ENCODE measurements at regions not wholly inside any gene's neighbourhood (a gene's known extent, or its start where the extent isn't known, plus 50 kb on each side); places are given as distances from the start of the nearest gene placed in this dataset.

DNA sequence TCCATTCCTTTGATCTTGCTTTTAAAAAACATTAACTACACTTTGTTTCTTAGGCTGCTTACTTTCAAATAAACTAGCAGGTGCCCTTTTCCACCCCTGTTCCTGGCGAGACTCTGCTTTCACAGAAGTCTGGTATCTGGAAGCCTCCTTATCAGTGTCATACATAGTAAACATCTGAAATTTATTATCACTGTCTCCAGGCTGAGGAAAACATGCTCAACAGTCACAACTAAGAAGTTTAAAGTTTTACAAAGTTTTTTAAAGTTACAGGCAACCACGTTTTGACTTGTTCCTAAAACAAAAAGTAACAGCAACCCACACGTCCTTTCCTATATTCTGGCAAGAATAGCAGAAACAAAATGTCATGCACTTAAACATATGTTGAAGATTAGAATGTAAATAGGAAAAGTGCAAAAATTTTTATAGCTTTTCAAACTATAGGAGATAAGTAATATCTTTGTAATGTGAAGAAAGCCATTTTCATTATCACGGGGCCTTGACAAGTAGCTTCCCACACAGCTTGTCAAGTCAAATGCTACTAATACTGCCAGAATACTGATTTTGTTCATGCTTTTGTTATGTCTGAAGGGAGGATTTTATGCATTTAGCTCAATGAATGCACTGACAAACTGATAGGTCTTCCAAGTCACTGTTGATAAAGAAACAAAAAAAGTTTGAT is 275.2 kb upstream of the KCNMB2 start:
- no peak for DNase-seq

DNA sequence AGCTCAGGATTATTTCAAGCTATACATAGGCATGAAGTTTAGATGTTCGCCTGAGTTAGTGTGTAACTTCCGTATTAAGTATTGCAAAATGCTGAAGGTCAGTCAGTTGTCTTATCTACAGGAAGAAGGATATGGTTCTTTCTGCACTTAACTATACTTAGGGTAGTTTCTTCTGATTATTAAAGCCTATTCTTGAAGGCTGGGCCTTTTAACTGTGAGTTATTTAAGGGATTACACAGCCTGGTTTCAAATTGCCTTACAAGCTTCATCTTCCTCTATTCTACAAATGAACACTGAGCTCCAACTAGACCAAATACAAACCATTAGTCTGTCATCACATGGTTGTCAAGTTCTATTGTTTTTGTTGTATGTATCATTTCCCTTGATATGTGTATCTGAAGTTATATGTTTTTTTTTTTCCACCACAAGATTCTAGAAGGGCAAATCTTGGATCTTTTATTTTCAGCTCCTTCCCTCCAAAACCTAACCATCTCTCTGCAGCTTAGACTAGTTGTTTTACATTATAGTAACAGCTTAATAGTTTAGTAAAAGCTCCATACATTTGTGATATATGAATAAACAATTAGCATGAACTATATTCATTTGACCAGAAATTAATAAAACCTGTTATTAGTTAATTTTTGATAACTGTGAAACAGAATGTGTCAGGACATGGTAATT is 272.9 kb upstream of the KCNMB2 start:
- no peak for DNase-seq

DNA sequence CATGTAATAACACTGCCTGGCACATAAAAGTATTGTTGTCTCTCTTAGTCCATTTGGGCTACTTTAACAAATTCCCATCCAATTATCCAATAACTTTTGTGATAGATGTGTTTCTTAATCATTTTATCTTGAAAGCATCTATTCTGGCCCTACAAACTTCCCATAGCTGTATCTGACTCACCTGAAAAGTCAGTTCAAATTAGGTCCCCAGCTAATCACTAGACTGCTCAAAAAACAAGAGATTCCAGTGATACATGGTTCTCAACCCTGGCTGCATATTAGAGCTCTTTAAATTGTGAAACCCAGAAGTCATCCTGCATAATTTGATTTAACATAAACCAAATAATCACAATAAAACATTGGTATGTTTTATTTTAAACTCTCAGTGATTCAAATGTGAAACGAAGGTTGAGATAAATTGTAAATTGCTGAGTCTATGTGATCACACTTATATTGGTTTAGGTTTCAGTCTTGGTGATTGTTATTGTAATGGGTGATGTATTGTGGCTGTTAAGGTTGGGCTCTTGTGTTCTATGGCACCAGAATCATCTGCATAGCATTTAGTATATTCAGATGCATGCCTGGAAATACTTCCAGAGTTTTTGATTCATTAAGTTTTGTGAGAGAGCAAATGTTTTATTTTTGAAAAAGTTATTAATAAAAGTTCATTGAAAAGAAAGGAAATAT is 268.9 kb upstream of the KCNMB2 start:
- DNase-seq, result no peak

DNA sequence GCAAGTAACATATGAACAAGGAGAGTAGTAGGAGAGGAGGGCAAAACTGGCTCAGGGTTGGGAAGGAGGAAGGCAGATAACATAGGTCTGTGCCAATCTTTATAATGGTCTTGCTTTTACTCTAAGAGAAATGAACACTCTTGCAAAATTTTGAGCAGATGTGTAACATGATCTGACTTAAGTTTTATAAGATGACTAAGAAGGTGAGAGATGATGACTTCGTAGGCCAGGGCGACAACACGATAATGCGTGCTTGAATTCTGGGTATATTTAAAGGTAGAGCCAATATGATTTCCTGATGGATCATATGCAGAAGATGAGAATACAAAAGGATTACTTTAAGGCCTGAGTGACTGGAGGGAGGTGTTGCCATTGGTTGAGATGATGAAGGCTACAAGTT is 265.4 kb upstream of the KCNMB2 start:
- no peak for DNase-seq

DNA sequence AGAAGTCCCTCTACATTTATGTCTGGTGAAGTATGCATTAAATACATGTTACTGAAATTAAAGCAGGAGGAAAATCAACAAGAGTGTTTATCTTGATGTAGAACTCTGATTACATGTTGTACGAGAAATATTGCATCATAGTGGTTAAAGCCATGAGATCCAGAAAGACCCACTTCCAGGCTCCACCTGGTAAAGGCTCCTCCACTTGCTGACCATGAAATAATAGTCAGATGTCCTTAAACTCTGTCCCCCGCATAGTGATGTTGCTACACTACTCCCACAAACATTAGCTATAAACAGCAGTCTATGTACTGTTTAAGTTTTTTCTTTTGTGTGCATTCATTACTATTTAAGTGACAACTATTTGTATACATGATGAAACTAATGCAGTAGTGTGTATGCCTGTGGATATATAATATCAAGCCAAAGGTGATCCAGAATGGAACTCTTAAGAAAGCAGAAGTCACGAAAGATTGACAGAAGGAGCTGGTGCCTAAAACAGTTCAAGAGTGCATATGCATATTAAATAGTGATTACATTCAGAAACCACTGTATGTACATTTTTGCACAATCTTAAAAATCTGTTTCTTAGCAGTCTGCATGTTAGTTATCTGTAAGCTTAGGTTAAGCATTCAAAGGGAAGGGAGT is 264.4 kb upstream of the KCNMB2 start:
- no peak for DNase-seq

DNA sequence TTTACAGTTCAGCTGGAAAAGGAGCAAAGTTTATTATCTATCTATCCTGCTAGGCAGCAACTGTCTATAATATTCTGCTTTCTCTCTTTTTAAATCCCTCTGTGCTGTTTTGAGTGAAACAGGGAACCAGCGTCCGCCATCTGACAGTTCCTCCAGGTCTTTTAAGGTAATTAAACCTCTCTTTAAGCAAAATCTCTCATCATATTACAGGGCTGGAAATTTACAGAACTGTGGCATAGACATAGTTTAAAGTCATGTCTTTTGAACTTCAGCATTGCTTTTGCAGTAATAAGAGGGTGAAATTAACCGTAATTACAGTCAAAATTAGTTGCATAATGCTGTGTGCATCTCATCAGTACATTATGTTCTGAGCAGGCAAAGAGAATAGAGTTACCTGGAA is 263.4 kb upstream of the KCNMB2 start:
- no peak for DNase-seq

DNA sequence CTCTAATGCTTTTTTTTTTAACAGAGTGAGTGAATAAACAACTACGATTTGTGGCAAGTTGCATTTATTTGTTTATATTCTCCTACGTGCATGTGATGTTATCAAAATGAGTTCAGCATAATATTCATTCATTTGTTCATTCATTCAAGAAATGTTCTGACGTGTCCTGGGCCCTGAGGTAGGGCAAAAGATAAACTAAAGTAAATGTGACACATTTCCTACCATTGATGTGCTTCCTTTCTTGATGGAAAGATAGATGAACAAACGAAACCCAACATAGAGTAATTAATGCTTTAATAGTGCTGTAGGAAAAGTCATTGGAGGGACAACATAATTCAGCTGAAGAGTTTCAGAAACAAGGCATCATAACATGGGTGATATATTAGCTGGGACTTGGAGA is 261.5 kb upstream of the KCNMB2 start:
- no peak for DNase-seq

DNA sequence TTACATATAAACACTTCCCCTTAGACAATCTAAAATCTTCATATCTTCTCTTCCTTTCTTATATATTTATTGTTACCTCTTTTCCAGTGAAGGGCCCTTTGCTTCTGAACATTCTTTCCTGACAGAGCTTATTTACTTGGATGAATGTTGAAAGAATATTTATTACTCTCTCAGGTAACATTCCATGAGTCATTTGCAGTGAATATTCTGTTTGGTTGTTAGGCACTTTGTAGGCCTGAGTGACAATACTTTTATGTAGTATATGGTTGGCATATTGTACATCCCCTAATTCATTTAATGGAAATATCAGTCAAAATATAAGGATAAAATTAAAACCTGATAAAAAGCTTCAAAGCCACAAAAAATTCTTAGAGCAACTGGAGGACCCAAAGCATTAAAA is 260.9 kb upstream of the KCNMB2 start:
- no peak for DNase-seq

DNA sequence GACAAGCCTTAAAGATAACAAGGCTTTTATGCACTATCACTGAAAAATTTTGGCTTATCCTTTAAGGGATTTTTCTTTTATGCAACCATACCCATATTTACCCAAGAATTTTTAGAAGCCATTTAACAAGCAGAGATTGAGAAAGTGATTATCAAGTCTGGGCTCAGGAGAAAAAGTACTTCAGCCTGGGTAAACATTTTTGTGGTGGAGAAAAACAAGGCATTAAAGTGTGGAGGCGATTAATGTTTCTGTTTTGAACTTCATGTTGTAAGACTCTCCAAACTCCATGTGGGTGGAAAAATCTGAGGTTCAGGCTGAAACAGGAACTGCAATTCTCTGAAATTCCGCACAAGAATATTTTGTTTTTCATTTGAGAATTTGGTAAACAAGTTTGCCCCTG is 260.4 kb upstream of the KCNMB2 start:
- no peak for DNase-seq

DNA sequence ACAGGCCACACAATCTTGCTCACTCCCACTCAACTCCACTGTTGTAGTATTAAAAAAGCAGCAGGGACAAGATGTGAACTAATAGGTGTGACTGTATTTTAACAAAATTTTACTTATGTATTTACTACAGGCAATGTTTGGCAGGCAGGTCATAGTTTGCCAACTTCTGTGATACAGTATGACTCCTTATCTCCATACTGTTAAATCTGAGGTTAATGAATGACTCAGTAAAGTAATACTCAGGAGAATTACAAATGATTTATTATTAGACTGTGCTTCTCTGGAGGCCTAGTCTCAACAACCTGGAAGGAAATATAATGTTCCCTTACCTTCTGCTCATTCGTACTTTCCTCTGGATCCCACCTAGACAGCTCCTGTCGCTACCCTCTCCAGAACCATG is 258.6 kb upstream of the KCNMB2 start:
- DNase-seq, result no peak

DNA sequence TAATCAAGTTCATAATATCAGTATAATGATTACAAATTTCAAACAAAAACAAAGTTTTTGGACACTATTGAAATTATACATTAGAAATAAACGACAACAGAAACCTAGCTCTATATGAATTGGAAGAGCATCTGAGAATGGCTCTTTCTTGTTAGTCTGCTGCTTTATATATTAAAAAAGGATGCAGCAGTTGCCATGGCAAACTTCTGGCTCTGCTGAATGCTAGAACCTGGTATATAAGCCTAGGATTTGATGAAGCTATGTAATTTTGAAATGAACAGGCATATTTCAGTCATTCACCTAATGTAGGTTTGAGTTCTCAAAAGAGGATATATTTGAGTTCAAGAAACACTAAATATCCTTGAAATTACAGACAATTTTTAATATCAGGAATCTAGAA is 252.7 kb upstream of the KCNMB2 start:
- DNase-seq, result no peak

DNA sequence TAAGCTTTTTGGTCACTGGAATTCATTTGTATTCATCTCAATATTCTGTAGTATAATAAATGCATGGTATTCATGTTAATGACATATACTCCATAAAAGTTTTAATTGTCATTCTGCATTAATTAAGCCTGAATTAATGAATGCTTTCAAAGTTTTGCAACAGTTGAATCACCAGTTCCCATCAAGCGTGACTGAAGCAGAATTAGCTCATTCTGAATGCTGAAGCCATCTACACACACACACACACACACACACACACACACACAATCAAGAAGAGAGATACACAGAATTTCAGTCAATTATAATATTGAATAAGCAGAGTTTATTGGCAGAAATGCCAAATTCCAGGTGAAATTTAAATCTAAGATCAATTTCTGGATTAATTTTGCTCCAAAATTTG is 252.1 kb upstream of the KCNMB2 start:
- DNase-seq, result no peak

DNA sequence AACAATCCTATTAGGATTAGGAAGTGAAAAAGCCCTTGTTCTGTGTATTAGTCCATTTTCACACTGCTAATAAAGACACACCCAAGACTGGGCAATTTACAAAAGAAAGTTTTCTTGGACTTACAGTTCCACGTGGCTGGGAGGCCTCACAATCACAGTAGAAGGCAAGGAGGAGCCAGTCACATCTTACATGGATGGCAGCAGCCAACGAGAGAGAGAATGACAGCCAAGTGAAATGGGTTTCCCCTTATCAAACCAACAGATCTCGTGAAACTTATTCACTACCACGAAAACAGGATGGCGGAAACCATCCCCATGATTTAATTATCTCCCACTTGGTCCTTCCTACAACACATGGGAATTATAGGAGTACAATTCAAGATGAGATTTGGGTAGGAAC is 248.2 kb upstream of the KCNMB2 start:
- DNase-seq, result no peak

DNA sequence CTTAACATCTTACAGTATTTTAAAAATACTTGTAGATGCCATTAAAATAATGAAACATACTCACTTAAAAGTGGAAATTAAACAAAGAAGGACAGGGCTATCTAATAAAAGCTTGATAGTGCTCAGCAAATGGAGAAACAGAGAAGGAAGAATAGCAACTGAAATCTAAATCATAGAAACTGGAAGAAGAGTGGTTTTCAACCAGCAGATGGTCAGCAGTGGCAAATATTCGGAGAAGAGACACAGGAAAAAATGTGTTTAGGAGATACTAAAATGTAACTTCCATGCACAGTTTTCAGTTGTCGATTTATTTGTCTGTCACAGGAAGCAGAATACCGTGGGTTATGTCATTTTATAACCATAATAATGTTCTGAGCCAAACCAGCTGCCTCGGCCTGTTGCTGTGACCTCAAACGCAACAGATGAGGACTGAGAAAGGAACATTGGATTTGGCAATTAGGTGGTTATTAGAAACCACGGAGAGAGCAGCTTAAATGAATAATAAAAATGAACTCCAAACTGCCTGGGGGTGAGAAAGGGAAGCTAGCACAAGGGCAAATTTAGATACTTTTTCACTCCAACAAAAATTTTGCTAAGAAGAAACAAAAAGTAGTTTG is 246.6 kb upstream of the KCNMB2 start:
- no peak for DNase-seq

DNA sequence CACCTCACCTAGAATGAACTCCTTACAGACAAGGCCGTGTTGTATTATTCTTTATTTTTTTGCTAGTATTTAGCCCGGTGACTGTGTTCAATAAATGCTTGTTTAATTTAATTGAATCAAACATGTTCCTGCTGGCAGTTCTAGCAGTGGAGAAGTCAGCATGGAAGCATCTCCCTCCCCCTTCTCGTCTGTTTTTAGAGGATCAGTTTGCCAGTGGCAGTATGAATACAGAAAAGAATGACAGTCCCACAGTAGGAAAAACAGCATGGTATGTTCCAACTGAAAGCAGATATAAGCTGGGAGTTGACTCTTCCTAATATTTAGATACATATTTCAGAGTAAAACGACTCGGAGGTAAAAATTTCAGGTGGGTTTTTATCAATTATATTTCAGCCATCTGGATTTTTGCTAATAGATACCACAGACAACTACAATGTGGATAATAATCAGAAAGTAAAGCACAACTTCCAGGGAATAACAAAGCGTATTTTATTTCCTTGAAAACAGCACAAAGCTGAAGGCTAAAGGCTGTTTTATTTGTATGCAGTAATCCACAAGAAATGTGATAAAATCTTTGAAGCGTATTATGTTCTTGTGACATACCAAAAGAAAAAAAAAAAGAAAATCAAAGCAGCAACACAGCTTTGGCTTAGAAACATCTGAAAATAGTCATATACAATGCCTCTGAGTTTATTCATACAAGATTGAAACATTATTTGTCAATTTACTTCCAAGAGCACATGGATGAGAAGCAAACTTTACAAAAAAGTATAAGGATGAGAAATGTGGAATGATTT is 244.5 kb upstream of the KCNMB2 start:
- DNase-seq, result no peak

DNA sequence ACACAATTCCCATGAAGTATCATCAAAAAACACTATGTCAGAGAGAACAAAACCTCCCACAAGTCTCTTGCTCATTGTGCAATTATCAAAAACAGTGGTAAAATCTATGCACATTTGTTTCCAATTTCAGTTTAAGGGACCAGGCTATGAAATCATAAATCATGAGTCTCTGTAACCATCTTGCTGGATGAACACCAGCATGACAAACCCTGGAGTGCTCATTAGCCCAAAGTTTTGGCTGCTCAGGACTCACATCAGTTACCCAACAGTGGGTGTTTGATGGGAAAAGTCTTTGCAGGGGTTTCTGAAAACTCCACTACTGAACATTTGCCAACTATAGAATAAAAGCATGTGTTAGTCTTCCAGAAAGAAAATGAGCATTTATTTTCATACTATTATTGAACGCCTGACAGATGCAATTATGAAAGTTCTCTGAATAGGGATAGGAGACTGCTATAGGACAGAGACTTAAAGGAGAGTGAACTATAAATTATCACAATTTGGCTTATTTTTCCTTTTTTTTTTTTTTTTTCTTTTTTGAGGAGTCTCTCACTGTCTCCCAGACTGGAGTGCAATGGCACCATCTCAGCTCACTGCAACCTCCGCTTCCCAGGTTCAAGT is 240.8 kb upstream of the KCNMB2 start:
- no peak for DNase-seq

DNA sequence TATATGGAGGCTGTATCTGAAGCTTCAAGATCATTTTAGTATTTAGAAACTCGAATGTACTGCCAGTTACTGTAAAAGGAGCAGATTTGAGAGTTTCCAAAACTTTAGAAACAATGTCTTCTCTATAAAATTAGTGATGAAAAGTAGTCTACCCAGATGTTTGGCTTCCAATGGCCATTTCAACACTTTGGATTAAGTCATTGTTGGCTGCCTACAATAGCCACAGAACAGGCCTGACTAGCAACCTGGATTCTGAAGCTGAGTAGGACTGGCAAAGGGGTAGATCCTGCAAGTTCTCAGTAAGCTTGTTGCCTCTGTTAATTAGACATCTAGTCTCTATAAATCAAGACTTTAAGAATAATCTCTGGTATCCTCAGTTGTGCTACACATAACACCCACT is 239.0 kb upstream of the KCNMB2 start:
- no peak for DNase-seq

DNA sequence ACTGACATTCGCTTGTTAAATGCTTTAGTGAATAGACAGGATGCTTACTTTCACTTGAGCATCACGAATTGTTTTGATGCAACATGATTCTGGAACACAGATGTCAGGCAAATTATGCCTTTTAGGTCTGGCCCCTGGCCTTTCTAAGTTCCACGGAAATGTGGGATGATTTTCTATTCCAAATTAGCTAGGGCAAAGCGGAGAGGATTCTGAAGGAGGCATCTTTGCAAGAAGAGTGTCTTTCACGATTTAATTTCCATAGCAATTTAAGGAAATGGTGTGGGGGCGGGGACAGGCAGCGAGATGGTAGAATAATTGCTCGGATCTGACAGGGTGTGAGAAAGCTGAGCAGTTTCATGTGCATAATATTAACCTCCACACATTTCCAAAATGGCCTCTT is 238.5 kb upstream of the KCNMB2 start:
- DNase-seq, result no peak

DNA sequence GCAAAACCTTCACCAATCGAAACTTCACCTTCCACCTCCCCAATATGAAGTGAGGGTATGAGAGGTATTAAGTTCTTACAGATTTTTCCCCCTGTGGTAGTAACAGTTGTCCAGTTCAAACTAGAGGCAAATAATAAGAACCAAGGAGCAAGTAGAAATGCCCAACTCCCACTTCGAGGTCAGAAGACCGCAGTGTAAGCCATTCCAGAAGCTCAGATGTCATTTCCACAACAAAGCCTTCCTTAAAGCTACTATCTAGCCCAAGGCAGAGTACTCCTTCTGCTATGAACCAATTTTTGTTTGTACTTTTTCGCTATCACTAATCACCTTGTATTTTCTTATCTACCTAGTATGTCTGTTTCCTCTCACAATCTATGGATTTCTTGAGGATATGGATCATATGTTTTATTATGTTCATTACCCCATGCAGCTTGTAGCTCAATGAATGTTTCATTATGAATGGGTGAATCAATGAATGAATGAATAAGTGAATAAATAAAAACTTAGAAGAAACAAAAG is 235.7 kb upstream of the KCNMB2 start:
- no peak for DNase-seq

DNA sequence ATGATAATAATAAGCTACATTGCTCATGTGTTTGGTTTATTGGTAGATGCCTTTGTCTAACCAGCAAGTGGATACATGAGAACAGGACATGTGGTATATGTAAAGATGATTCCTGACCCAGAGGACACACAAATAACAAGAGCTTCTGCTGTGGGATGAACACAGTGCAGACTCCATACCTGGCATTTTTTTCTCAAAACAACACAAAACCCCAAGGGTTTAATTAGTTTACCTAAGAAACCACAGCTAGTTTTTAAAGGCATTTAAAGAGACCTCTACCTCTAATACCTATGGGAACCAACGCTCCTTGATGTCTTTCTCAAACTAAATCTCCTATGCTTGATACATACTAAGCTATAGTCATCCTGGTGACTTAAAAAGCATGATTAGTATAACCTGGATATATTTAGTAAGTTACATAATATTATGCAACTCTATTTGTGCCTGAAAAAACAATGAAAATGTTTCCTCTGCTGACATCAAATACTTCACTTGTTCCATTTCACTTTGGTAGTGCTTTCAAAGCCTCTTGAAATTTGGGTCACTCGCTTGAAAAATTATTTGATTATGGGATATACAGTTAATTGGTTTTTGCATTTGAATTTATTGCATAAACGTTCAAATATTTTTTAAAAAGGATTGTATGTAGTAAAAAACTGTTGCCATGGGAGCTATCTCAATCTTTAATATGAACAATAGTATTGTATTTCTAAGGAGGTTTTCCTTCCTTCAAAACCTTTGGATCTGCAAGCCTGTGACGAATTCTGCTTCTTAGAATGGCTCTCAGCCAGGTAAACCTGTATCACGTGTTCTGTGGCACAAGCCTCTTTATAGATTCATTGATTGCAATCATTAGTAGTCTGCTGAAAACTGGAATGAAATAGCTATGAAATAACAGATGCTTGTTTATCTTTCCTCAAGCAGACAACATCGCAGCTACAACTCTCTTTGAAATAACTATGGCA is 233.0 kb upstream of the KCNMB2 start:
- DNase-seq, result no peak

Data from NCI-H1048 (cell line).